ENCODE measurements at regions not wholly inside any gene's neighbourhood (a gene's known extent, or its start where the extent isn't known, plus 50 kb on each side); places are given as distances from the start of the nearest gene placed in this dataset.

- TF ChIP-seq EZH2 (IDR thresholded peaks at IDR 0.05; ENCODE audit: borderline replicate concordance, insufficient read depth, low read length, poor library complexity, severe bottlenecking) (no peak), CTCF (IDR thresholded peaks at IDR 0.05; ENCODE audit: poor library complexity, severe bottlenecking) (no peak)
These were observed 332.9 kb upstream of the NT5C1B start for GRCh38 chr2:18922276-18922675.

Measured in neural cell (in vitro differentiated cells).